Activated T-cell treated with anti-CD3 and anti-CD28 coated beads for 4 hours (primary cell): ENCODE measurements at regions not wholly inside any gene's neighbourhood (a gene's known extent, or its start where the extent isn't known, plus 50 kb on each side); places are given as distances from the start of the nearest gene placed in this dataset.
"Not testable (repeated sequence)": the region's sequence is repeated elsewhere in the genome, so short reads cannot be mapped to it uniquely, and the experiment has no call there.

Source experiments
- DNase-seq: peaks from one replicate; pipeline ENCODE4 v3.0.0-alpha.2; 2020

GRCh38 chr5:155514105-155514563 is 500.6 kb downstream of the KIF4B start:
- no peak for DNase-seq

GRCh38 chr5:155522540-155522939 is 509.0 kb downstream of the KIF4B start:
- DNase-seq, result no peak

- no peak for DNase-seq
These were observed 515.8 kb downstream of the KIF4B start for GRCh38 chr5:155529362-155529761.

GRCh38 chr5:155530046-155530445 is 516.5 kb downstream of the KIF4B start:
- DNase-seq, result no peak

- DNase-seq, result no peak
These were observed 519.2 kb downstream of the KIF4B start for GRCh38 chr5:155532621-155533311.

- no peak for DNase-seq
These were observed 526.5 kb downstream of the KIF4B start for GRCh38 chr5:155540000-155540595.

- no peak for DNase-seq
These were observed 532.5 kb downstream of the KIF4B start for GRCh38 chr5:155546075-155546474.

GRCh38 chr5:155554500-155554899 is 540.9 kb downstream of the KIF4B start:
- no peak for DNase-seq

- no peak for DNase-seq
These were observed 542.7 kb downstream of the KIF4B start for GRCh38 chr5:155556222-155556621.

- no peak for DNase-seq
These were observed 543.1 kb downstream of the KIF4B start for GRCh38 chr5:155556700-155557099.

GRCh38 chr5:155562158-155562557 is 548.6 kb downstream of the KIF4B start:
- no peak for DNase-seq

- DNase-seq, result no peak
These were observed 551.0 kb downstream of the KIF4B start for GRCh38 chr5:155564541-155564940.

GRCh38 chr5:155575861-155576260 is 562.3 kb downstream of the KIF4B start:
- no peak for DNase-seq

GRCh38 chr5:155586808-155587207 is 573.3 kb downstream of the KIF4B start:
- not testable (repeated sequence) for DNase-seq

GRCh38 chr5:155587458-155587857 is 573.9 kb downstream of the KIF4B start:
- DNase-seq, result no peak

- no peak for DNase-seq
These were observed 577.7 kb downstream of the KIF4B start for GRCh38 chr5:155591273-155591672.

GRCh38 chr5:155594270-155594669 is 580.7 kb downstream of the KIF4B start:
- no peak for DNase-seq

GRCh38 chr5:155595791-155596190 is 582.2 kb downstream of the KIF4B start:
- DNase-seq, result no peak

- no peak for DNase-seq
These were observed 585.0 kb downstream of the KIF4B start for GRCh38 chr5:155598552-155598951.

GRCh38 chr5:155605920-155606319 is 592.4 kb downstream of the KIF4B start:
- DNase-seq, result no peak

- DNase-seq, result peak; percentile 9
These were observed 603.3 kb downstream of the KIF4B start for GRCh38 chr5:155616779-155617392.

GRCh38 chr5:155619688-155620087 is 606.1 kb downstream of the KIF4B start:
- no peak for DNase-seq

- DNase-seq, result no peak
These were observed 607.4 kb downstream of the KIF4B start for GRCh38 chr5:155620821-155621410.
